GM13976 (cell line): ENCODE measurements at regions not wholly inside any gene's neighbourhood (a gene's known extent, or its start where the extent isn't known, plus 50 kb on each side); places are given as distances from the start of the nearest gene placed in this dataset.

Experiments
- DNase-seq: peaks from one replicate; pipeline ENCODE4 v3.0.0; 2012; ENCODE audit warnings: low spot score
- CTCF ChIP-seq: IDR thresholded peaks from 2 replicates; pipeline ENCODE4 v1.5.1; 2012; ENCODE audit warnings: borderline replicate concordance, mild to moderate bottlenecking; ENCODE audit not compliant: insufficient read depth; ENCODE audit errors: extremely low read depth, missing control alignments, control extremely low read depth
- in situ Hi-C: fragments of 300-500 bp; cut with MboI; formaldehyde crosslinking; loops from one replicate; pipeline ENCODE4 v1.12.0; 2022; ENCODE audit warnings: low sequenced_read_pairs, mixed read lengths, inconsistent platforms; ENCODE audit not compliant: unreplicated experiment

- in situ Hi-C loops: no loop called here
- DNase-seq: no peak
- no peak for TF ChIP-seq CTCF
These were observed 55.1 kb upstream of the TTC14 start for GRCh38 chr3:180546863-180547262.

- no peak for DNase-seq
- in situ Hi-C loops: no loop called here
- no peak for TF ChIP-seq CTCF
These were observed 53.9 kb upstream of the TTC14 start for GRCh38 chr3:180548050-180548449.
